H1 (cell line): ENCODE measurements at regions not wholly inside any gene's neighbourhood (a gene's known extent, or its start where the extent isn't known, plus 50 kb on each side); places are given as distances from the start of the nearest gene placed in this dataset.

ENCODE experiments used
- CTCF ChIA-PET: fragments of 300-600 bp; sonication (Branson Sonifier 250); formaldehyde crosslinking; loops from one replicate; lab custom pipeline; 2021; ENCODE audit not compliant: partially characterized antibody; lab: Charles Lee
- POLR2A ChIA-PET: fragments of 300-600 bp; sonication (Branson Sonifier 250); formaldehyde crosslinking; loops from one replicate; lab custom pipeline; 2021; ENCODE audit warnings: inconsistent platforms; ENCODE audit not compliant: partially characterized antibody; lab: Charles Lee
- DNase-seq, 2 experiments: peaks; one replicate each; pipeline versions ENCODE4 v3.0.0 to v3.0.0-alpha.2; 2010 to 2022; ENCODE audit warnings: low spot score in 2 of 2, low read depth in 1 of 2, mixed read lengths in 1 of 2
- FAIRE-seq: peaks from 2 replicates; lab custom pipeline; 2011; peaks lifted over from hg19 to GRCh38; lab: Jason Lieb, UNC
- H2AFZ ChIP-seq: 2 replicates; pipeline ENCODE4 v1.8.1; 2012; ENCODE audit warnings: low read length, inconsistent platforms
- H2AK5ac ChIP-seq: 2 replicates; pipeline ENCODE4 v1.6.1; 2013; ENCODE audit warnings: low read depth, low read length
- H2BK120ac ChIP-seq: replicated peaks from 2 replicates; pipeline ENCODE3; 2013; ENCODE audit warnings: low read depth, low read length, inconsistent platforms
- H2BK12ac ChIP-seq: 2 replicates; pipeline ENCODE4 v1.6.1; 2013; ENCODE audit warnings: low read depth, low read length
- H2BK15ac ChIP-seq: 2 replicates; pipeline ENCODE4 v1.6.1; 2013; ENCODE audit warnings: low read length
- H2BK20ac ChIP-seq: 2 replicates; pipeline ENCODE4 v1.6.1; 2013; ENCODE audit warnings: low read length
- H2BK5ac ChIP-seq: 2 replicates; pipeline ENCODE4 v1.6.1; 2013; ENCODE audit warnings: low read depth, low read length
- H3K14ac ChIP-seq: 2 replicates; pipeline ENCODE4 v1.6.1; 2013; ENCODE audit warnings: inconsistent platforms; ENCODE audit not compliant: insufficient read length
- H3K18ac ChIP-seq: 2 replicates; pipeline ENCODE4 v1.6.1; 2013; ENCODE audit warnings: low read length; ENCODE audit errors: extremely low read depth
- H3K23ac ChIP-seq: 2 replicates; pipeline ENCODE4 v1.6.1; 2013; ENCODE audit warnings: inconsistent platforms; ENCODE audit not compliant: insufficient read length
- H3K23me2 ChIP-seq: 2 replicates; pipeline ENCODE4 v1.6.1; 2013; ENCODE audit warnings: low read depth, low read length
- H3K27ac ChIP-seq: 2 replicates; pipeline ENCODE4 v1.6.1; 2011; ENCODE audit warnings: low read depth, low read length, inconsistent platforms
- H3K27me3 ChIP-seq, 4 experiments: replicated peaks in 1 of 4; 1 replicate in 1 of 4; 2 replicates in 3 of 4; pipeline versions ENCODE4 v1.6.1 to v1.8.1; 2011 to 2013; ENCODE audit warnings: low read length in 3 of 4, mild to moderate bottlenecking in 3 of 4, inconsistent platforms in 2 of 4, mixed read lengths in 2 of 4, moderate library complexity in 1 of 4; ENCODE audit not compliant: control insufficient read depth in 3 of 4, insufficient read depth in 3 of 4; ENCODE audit errors: extremely low read depth in 1 of 4
- H3K36me3 ChIP-seq, 4 experiments: 2 replicates each; pipeline versions ENCODE4 v1.6.1 to v1.8.1; 2011 to 2013; ENCODE audit warnings: mild to moderate bottlenecking in 4 of 4, low read length in 3 of 4, moderate library complexity in 2 of 4, control low read depth in 1 of 4, inconsistent platforms in 1 of 4; ENCODE audit not compliant: insufficient read depth in 4 of 4, control insufficient read depth in 2 of 4
- H3K4ac ChIP-seq: replicated peaks from 2 replicates; pipeline ENCODE3; 2013; ENCODE audit warnings: low read length, low read depth, mixed read lengths, inconsistent platforms; ENCODE audit not compliant: insufficient read length
- H3K4me1 ChIP-seq, 4 experiments: replicated peaks in 1 of 4; 1 replicate in 1 of 4; 2 replicates in 3 of 4; pipeline versions ENCODE4 v1.6.1 to v1.8.1; 2011 to 2013; ENCODE audit warnings: low read length in 3 of 4, inconsistent platforms in 2 of 4, mixed read lengths in 1 of 4; ENCODE audit not compliant: insufficient read depth in 4 of 4, control insufficient read depth in 3 of 4
- H3K4me2 ChIP-seq, 2 experiments: 2 replicates each; pipeline versions ENCODE4 v1.6.1 to v1.8.1; 2011 to 2013; ENCODE audit warnings: low read depth in 2 of 2, low read length in 2 of 2, control low read depth in 1 of 2, inconsistent platforms in 1 of 2, mild to moderate bottlenecking in 1 of 2; ENCODE audit not compliant: insufficient read depth in 1 of 2
- H3K4me3 ChIP-seq, 4 experiments: fragments of 200-600, 300-600 bp in 1 of 4; sonication (generic), shearing (Covaris generic), sonication (Bioruptor Twin) in 1 of 4; 2 replicates each; pipeline versions ENCODE4 v1.5.1 to v1.8.1; 2011 to 2016; ENCODE audit warnings: low read length in 4 of 4, low read depth in 3 of 4, control low read depth in 2 of 4, inconsistent platforms in 2 of 4, mild to moderate bottlenecking in 2 of 4, mixed read lengths in 1 of 4, moderate library complexity in 1 of 4; ENCODE audit not compliant: insufficient read depth in 2 of 4; ENCODE audit errors: extremely low read depth in 1 of 4
- H3K56ac ChIP-seq: replicated peaks from 2 replicates; pipeline ENCODE3; 2013; ENCODE audit warnings: low read depth, mild to moderate bottlenecking, mixed read lengths, low read length, inconsistent platforms; ENCODE audit not compliant: insufficient read length
- H3K79me1 ChIP-seq: 2 replicates; pipeline ENCODE4 v1.6.1; 2013; ENCODE audit warnings: low read depth, low read length, control low read depth
- H3K79me2 ChIP-seq, 2 experiments: 2 replicates each; pipeline versions ENCODE4 v1.6.1 to v1.8.1; 2012 to 2013; ENCODE audit warnings: low read length in 2 of 2, mild to moderate bottlenecking in 2 of 2, inconsistent platforms in 1 of 2; ENCODE audit not compliant: insufficient read depth in 2 of 2, control insufficient read depth in 1 of 2
- H3K9ac ChIP-seq, 4 experiments: replicated peaks in 1 of 4; 1 replicate in 1 of 4; 2 replicates in 3 of 4; pipeline versions ENCODE4 v1.6.1 to v1.8.1; 2011 to 2013; ENCODE audit warnings: low read depth in 3 of 4, low read length in 3 of 4, control low read depth in 2 of 4, mild to moderate bottlenecking in 2 of 4, moderate library complexity in 2 of 4, inconsistent platforms in 1 of 4; ENCODE audit errors: extremely low read depth in 1 of 4
- H3K9me3 ChIP-seq, 2 experiments: 2 replicates each; pipeline versions ENCODE4 v1.6.1 to v1.8.1; 2012 to 2013; ENCODE audit warnings: mild to moderate bottlenecking in 2 of 2, moderate library complexity in 2 of 2, control low read depth in 1 of 2, inconsistent platforms in 1 of 2, low read depth in 1 of 2, low read length in 1 of 2, mixed read lengths in 1 of 2; ENCODE audit not compliant: insufficient read depth in 2 of 2
- H4K20me1 ChIP-seq, 2 experiments: replicated peaks in 1 of 2; 2 replicates each; pipeline versions ENCODE3 to v1.8.1; 2011 to 2013; ENCODE audit warnings: inconsistent platforms in 2 of 2, low read length in 2 of 2, mild to moderate bottlenecking in 1 of 2; ENCODE audit not compliant: insufficient read depth in 2 of 2, control insufficient read depth in 1 of 2
- H4K5ac ChIP-seq: 2 replicates; pipeline ENCODE4 v1.6.1; 2013; ENCODE audit warnings: low read length, low read depth, mixed read lengths, inconsistent platforms; ENCODE audit not compliant: insufficient read length
- H4K8ac ChIP-seq: 2 replicates; pipeline ENCODE4 v1.8.0; 2013; ENCODE audit warnings: mild to moderate bottlenecking, moderate library complexity, low read length, inconsistent platforms; ENCODE audit not compliant: insufficient read depth; ENCODE audit errors: extremely low read depth
- H4K91ac ChIP-seq: replicated peaks from 2 replicates; pipeline ENCODE3; 2013; ENCODE audit warnings: low read length, mixed read lengths, inconsistent platforms; ENCODE audit not compliant: insufficient read length
- BCL11A ChIP-seq, 2 experiments: IDR thresholded peaks; one replicate each; pipeline ENCODE4 v1.6.1; 2011; ENCODE audit warnings: low read depth in 2 of 2, low read length in 2 of 2, mild to moderate bottlenecking in 2 of 2
- CBX5 ChIP-seq: fragments of 300-800, 300-1000 bp; sonication (generic); IDR thresholded peaks from 2 replicates; pipeline ENCODE4 v1.7.1; 2016; ENCODE audit warnings: antibody characterized with exemption, low read length, low read depth
- CHD1 ChIP-seq: IDR thresholded peaks from 2 replicates; pipeline ENCODE4 v1.6.1; 2012; ENCODE audit warnings: low read depth, low read length, improper control_type of control experiment
- GABPA ChIP-seq: IDR thresholded peaks from 2 replicates; pipeline ENCODE4 v1.6.1; 2011; ENCODE audit warnings: mild to moderate bottlenecking, low read length, moderate library complexity, borderline replicate concordance; ENCODE audit not compliant: insufficient read depth
- JUN ChIP-seq: IDR thresholded peaks from 2 replicates; pipeline ENCODE4 v1.6.1; 2011; ENCODE audit warnings: low read depth, mild to moderate bottlenecking, improper control_type of control experiment, low read length
- SAP30 ChIP-seq: fragments of 300-600 bp; sonication (generic); IDR thresholded peaks from 2 replicates; pipeline ENCODE4 v1.7.1; 2012; ENCODE audit warnings: low read length, moderate library complexity, mild to moderate bottlenecking, inconsistent platforms; ENCODE audit not compliant: insufficient read depth, insufficient replicate concordance
- WGBS, 2 experiments: shearing (Covaris generic) in 1 of 2; methylation state at CpG; one replicate each; pipeline versions ENCODE4 v1.1.6 to v1.1.7; 2013 to 2015; ENCODE audit warnings: low lambda C conversion rate in 2 of 2, mixed read lengths in 2 of 2, inconsistent platforms in 1 of 2, low coverage in 1 of 2, missing lambda C conversion rate in 1 of 2; ENCODE audit not compliant: insufficient replicate concordance in 2 of 2, insufficient coverage in 1 of 2, insufficient read length in 1 of 2; ENCODE audit errors: extremely low coverage in 1 of 2, missing lambda C conversion rate in 1 of 2; 5-methylcytosine and 5-hydroxymethylcytosine counted together
- TF ChIP-seq, protein P1 (sequence below): IDR thresholded peaks from 2 replicates; pipeline ENCODE4 v1.6.1; 2012; ENCODE audit warnings: inconsistent platforms

DNA sequence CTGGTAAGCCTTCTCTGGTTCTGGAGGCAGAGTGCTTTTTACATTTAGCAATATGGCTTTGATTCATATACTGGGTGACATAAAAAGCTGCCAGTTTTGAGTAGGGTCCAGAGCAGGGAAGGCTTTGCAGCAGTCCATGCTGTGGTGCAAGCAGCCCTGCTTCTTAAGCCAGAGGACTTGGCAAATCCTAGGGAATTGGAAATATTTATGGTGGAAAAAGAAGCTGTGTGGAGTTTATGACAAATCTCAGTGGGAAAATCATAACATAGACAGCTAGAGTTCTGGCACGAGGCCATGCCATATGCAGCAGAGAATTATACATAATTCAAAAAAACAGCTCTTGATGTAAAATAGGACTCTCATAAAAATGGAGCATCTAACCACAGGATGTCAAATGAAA is 536.4 kb downstream of the RASEF start:
- POLR2A ChIA-PET = no interaction called here
- Histone ChIP-seq H3K56ac (no peak overlapping the region), H3K4ac (no peak overlapping the region), H3K9me3 (0 out of 4 replicates have a peak, but pooled peaks cover 0 to 4% of the 10 kb centered on the region in 2 experiments), H3K4me2 (no peak overlapping the region), H3K4me3 (no peak overlapping the region), H3K79me2 (no peaks in the 10 kb centered on the region), H4K91ac (no peak overlapping the region), H2BK15ac (no peak overlapping the region), H3K18ac (no peak overlapping the region), H4K20me1 (no peaks in the 10 kb centered on the region), H3K27me3 (no peaks in the 10 kb centered on the region), H4K8ac (no peak overlapping the region), H4K5ac (no peak overlapping the region), H3K27ac (no peak overlapping the region), H3K23me2 (no peaks in the 10 kb centered on the region), H2AFZ (no peak overlapping the region), H2AK5ac (no peak overlapping the region), H3K79me1 (no peaks in the 10 kb centered on the region), H2BK20ac (no peak overlapping the region), H2BK5ac (no peak overlapping the region), H3K14ac (no peak overlapping the region), H3K9ac (no peak overlapping the region), H2BK120ac (no peak overlapping the region), H3K36me3 (no peaks in the 10 kb centered on the region), H3K23ac (no peak overlapping the region), H2BK12ac (no peak overlapping the region), H3K4me1 (no peaks in the 10 kb centered on the region)
- FAIRE-seq (no peak), DNase-seq (no peak)
- 96% methylated on average over 1 of the region's 1 CpG; no CpG with 5 or more reads in 1 of the 2 experiments for WGBS, 2 experiments
- CTCF ChIA-PET = interaction anchor here (0.7 to 1.4 kb wide), 3 partner anchors 11 to 19 kb away, joined by 3 to 4 read pairs (median 4); no protein-coding TSS in a partner anchor
- TF ChIP-seq CBX5 (no peak), BCL11A (IDR thresholded peaks at IDR 0.05; ENCODE audit: low read depth in 2 of 2, low read length in 2 of 2) (no peak), CHD1 (no peak), GABPA (no peak), JUN (no peak), SAP30 (no peak)
- TF ChIP-seq, protein P1, sequence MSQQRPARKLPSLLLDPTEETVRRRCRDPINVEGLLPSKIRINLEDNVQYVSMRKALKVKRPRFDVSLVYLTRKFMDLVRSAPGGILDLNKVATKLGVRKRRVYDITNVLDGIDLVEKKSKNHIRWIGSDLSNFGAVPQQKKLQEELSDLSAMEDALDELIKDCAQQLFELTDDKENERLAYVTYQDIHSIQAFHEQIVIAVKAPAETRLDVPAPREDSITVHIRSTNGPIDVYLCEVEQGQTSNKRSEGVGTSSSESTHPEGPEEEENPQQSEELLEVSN = no peak
